GM12878 (cell line): ENCODE measurements at regions not wholly inside any gene's neighbourhood (a gene's known extent, or its start where the extent isn't known, plus 50 kb on each side); places are given as distances from the start of the nearest gene placed in this dataset.

Experiments used
- HDAC6 ChIP-seq: fragments of 200-600 bp; sonication (generic); IDR thresholded peaks from one replicate; pipeline ENCODE4 v1.8.0; 2017; ENCODE audit warnings: antibody characterized with exemption; ENCODE audit not compliant: unreplicated experiment
- POLR2A ChIP-seq: IDR thresholded peaks from 2 replicates; pipeline ENCODE4 v1.6.1; 2011; ENCODE audit warnings: low read depth, mild to moderate bottlenecking, low read length

DNA sequence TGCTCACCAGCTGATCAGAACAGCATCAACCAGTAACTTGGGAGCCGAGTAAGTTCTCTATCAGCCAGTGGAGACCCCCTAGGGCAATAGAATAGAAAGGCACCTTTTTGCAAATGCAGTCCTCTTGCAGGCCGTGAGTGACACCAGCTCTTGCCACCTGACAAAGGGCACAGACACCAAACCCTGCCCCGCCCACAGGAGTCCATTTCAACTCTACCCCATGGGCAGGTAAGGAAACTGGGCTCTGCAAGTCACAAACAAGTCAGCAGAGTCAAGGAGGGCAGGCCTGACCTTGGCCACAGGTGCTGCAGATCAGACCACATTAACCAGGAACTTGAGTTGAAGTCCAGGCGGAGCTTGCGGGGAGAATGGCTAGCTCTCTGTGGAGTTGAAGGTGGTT is 77.4 kb upstream of the SPATA13 start:
- TF ChIP-seq POLR2A (no peak), HDAC6 (no peak)
